Esophagus muscularis mucosa (tissue), 4 donors: ENCODE measurements at regions not wholly inside any gene's neighbourhood (a gene's known extent, or its start where the extent isn't known, plus 50 kb on each side); places are given as distances from the start of the nearest gene placed in this dataset.
"Not testable (repeated sequence)": the region's sequence is repeated elsewhere in the genome, so short reads cannot be mapped to it uniquely, and the experiment has no call there.

ENCODE experiments used
- EP300 ChIP-seq: sonication (generic); formaldehyde crosslinking; IDR thresholded peaks from one replicate; pipeline ENCODE4 v1.6.1; 2017; ENCODE audit warnings: antibody characterized with exemption
- POLR2A ChIP-seq: fragments of 450-650 bp; IDR thresholded peaks from one replicate; pipeline ENCODE4 v1.6.1; 2017; ENCODE audit warnings: antibody characterized with exemption, moderate library complexity, mild to moderate bottlenecking, low read depth
- POLR2AphosphoS5 ChIP-seq, 2 donors: sonication (generic); formaldehyde crosslinking; IDR thresholded peaks; one replicate each; pipeline ENCODE4 v1.6.1; 2017; ENCODE audit warnings: antibody characterized with exemption in 2 of 2
- TF ChIP-seq, protein P1 (sequence below), 3 experiments: fragments of 200-600 bp in 2 of 3; fragments of 450-650 bp in 1 of 3; sonication (generic) in 2 of 3; IDR thresholded peaks; one replicate each; pipeline ENCODE4 v1.5.1; 2017 to 2019; ENCODE audit warnings: antibody characterized with exemption in 3 of 3, mild to moderate bottlenecking in 2 of 3, moderate library complexity in 1 of 3

DNA sequence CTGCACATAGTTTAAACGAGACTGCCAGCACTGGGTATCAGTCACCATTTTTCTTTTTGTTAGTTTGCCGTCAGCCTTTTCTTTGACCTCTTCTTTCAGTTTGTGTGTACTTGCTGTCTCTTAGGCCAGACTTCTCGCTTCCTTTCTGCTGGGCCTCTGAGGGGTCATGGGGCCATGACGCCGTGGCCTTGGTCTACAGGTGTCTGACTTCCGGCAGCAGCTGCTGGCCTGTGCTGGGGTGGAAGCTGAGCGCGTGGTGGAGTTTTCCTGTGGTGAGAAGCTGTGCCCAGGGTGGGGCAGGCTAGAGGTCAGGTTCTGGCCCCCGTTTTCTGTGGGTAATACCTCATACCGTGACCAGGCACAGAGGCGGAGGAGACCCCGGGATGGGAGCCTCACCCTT lies 101.6 kb upstream of the PZP start:
- TF ChIP-seq, protein P1, sequence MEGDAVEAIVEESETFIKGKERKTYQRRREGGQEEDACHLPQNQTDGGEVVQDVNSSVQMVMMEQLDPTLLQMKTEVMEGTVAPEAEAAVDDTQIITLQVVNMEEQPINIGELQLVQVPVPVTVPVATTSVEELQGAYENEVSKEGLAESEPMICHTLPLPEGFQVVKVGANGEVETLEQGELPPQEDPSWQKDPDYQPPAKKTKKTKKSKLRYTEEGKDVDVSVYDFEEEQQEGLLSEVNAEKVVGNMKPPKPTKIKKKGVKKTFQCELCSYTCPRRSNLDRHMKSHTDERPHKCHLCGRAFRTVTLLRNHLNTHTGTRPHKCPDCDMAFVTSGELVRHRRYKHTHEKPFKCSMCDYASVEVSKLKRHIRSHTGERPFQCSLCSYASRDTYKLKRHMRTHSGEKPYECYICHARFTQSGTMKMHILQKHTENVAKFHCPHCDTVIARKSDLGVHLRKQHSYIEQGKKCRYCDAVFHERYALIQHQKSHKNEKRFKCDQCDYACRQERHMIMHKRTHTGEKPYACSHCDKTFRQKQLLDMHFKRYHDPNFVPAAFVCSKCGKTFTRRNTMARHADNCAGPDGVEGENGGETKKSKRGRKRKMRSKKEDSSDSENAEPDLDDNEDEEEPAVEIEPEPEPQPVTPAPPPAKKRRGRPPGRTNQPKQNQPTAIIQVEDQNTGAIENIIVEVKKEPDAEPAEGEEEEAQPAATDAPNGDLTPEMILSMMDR (IDR thresholded peaks at IDR 0.05), result not testable (repeated sequence)
- TF ChIP-seq POLR2A; EP300; POLR2AphosphoS5 (IDR thresholded peaks at IDR 0.05): not testable (repeated sequence)
